Umbilical cord (tissue), 1 donor: ENCODE measurements at regions not wholly inside any gene's neighbourhood (a gene's known extent, or its start where the extent isn't known, plus 50 kb on each side); places are given as distances from the start of the nearest gene placed in this dataset.

Experiments used
- DNase-seq: peaks from one replicate; pipeline ENCODE4 v3.0.0-alpha.2; 2015; ENCODE audit warnings: low spot score

DNA sequence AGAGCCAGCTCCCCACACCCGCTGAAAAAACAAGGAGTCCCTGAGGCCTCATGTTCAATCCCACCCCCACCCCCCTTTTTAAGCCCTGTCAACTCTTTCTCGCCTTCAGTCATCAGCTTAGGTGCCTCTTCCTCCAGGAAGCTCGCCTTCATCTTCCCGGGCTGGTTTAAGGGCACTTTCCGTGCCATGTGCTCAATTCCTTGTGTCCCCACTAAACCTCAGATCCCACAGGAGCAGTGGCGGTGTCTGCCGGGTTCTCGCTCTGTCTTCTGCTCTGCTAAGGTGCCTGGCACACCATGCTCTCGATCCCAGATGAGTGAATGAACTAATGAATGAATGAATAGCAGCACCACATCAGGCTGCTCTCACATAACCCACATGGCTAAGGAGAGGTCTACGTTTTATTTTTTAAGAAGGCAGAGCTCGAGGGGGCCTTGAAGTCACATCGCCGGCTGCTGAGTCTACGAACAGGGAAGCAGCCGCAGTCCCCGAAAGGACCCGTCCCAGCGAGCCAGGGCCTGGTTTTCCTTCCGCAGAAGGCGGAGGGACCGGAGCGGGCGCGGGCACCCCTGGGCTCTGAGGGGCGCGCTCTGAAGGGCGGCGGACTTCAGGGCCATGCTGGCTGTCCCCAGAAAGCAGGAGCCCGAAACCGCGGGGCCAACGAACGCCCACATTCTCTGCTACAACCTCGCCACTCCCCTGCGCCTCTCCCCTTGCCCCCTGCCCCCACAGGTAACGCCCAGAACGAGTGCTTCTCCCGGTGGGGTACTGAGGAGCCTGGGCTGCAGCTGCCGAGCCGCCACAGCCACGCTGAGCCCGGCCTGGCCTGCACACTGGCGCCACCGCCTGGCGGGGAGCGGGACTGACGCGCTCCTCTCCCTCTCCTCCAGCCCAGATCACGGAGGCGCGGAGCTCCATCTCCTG lies 73.4 kb upstream of the KCNMA1 start:
- DNase-seq, result peak; percentile 63

DNA sequence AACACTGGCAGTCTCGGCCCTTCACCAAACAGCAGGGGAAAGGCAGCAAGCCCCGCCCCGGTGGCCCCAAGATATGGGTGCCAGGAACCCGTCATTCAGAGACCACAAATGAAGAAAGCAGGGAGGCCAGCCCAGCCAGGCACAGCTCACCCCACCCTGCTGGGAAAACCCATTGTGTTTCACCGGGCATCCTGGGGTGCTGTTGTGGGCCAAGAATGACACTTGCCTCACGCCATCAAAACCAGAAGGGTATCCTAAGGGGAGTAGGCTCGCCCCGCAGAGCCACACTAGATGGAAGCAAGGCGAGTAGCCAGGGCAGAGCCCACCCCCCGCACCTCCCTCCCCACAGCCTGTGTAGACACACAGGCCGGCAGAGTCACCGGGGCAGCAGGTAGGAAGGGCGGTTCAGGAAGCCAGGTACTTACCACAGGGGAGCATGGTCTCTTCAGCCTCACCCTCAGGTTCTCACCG lies 72.5 kb upstream of the KCNMA1 start:
- DNase-seq, result no peak

DNA sequence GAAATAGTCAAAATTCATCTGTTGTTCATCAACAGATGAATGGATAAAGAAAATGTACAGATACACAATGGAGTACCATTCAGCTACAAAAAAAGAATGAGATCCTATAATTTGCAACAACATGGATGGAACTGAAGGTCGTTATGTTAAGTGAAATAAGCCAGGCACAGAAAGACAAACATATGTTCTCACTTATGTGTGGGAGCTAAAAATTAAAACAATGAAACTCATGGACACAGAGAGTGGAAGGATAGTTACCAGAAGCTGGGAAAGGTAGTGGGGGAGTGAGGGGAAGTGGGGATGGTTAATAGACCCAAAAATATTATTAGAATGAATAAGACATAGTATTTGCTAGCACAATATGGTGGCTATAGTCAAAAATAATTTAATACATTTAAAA lies 70.0 kb upstream of the KCNMA1 start:
- no peak for DNase-seq

DNA sequence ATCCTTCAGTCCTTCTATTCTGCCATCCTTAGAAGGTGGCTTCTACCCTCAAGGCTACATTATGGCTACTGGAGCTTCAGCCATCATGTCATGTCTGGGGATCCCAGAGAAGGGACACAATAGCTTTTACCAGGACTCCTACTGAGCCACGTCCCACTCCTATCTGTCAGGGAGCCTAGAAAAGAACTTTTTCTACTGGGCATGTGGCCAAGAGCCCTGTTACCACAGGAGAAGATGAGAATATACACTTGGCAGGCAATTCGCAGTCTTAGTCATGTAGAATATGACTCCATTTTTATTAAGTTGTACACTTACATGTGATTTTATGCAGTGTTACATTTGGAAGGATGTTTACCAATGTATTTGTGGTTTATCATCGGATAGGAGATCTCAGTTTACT lies 64.6 kb upstream of the KCNMA1 start:
- DNase-seq, result peak; percentile 77

DNA sequence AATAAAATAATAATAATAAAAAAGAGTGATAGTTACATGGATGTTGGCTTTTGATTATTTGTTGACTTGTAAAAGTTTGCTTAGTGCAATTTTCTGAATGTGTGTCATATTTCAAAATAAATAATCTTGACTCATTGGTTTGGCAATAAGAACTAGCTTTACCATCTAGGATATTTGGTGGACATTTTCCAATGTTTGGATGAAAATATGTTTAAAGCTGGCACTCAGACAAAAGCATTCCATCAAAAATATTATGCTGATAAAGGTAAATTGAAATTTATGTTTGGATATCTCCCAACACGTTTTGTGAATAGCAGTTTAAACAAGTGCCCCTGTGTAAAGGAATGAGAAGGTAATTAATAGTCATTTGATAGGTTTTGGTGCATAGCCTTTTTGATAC lies 62.5 kb upstream of the KCNMA1 start:
- no peak for DNase-seq

DNA sequence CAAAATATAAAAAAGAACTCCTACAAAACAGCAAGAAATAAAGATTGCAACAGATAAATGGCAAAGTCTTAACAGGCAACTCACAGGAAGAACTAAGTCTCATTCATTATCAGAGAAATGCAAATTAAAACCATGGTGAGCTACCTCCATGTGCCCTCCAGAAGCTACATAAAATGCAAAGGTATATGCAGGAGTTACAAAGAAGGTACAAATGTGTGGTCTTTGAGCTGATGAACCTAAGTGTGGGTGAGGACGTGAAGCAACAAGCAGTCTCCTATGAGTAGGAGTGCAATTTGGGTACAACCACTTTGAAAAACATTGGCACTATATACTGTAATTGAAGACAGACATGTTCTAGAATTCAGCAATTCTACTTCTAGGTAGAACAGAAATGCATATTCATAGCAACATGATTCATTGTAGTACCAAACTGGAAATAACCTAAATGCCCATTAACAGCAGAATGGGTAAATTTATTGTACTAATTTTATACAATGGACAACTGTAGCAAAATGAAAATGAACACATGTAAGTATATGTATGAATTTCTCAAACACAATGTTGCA lies 61.6 kb upstream of the KCNMA1 start:
- no peak for DNase-seq

DNA sequence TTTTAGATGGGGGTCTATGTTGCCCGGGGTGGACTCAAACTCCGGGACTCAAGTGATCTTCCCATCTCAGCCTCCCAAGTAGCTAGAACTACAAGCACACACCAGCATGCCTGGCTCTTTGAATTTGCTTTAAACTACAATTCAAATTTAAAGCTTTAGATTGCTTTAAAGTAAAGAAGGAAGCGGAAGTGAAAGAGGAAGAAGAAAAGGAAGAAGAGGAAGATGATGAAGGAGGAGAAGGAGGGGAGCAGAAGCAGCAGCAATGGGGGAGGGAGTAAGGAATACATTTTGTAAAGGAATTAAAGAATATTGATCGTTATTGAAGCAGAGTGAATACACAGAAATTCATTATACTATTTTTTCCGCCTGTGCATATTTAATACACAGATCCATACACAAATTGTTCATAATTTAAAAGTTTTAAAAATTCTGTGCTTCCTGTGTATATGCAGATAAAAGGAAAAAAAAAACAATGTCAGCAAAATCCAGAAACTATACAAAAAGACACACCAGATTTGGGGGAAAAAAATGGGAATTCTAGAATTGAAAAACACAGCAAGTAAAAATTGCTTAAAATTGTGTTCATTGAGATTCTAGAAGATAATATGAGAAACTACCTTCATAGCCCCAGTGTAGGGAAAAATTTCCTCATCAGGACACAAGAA lies 60.8 kb upstream of the KCNMA1 start:
- DNase-seq, result no peak

DNA sequence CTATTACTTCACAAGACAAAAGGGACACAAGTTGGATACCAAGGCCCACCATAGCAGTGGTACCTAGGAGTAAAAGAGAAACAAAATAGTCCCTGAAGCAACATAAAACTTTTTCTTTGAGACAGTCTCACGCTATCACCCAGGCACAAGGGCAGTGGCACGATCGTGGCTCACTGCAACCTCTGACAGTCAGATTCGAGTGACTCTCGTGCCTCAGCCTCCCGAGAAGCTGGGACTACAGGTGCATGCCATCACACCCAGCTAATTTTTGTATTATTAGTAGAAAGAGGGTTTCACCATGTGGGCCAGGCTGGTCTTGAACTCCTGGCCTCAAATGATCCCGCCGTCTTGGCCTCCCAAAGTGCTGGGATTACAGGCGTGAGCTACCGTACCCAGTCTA lies 59.0 kb upstream of the KCNMA1 start:
- no peak for DNase-seq

DNA sequence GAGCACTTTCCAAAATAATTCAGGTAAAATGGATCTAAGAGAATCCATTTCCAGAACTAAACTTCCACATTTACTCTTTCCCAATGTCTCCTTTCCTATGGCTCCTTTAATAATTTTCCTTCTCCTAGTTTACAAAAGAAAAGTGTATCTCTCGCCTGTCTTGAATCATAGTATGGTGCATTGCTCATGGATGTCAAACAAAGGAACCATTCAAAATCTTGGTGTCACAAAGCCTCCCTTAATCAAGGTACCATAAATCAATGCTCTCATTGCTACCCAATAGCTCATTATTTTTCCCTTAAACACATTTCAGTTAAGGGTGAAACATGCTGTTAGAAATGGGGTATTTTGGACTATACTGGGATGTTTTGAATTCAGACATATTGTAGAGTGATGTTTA lies 57.6 kb upstream of the KCNMA1 start:
- DNase-seq, result no peak

DNA sequence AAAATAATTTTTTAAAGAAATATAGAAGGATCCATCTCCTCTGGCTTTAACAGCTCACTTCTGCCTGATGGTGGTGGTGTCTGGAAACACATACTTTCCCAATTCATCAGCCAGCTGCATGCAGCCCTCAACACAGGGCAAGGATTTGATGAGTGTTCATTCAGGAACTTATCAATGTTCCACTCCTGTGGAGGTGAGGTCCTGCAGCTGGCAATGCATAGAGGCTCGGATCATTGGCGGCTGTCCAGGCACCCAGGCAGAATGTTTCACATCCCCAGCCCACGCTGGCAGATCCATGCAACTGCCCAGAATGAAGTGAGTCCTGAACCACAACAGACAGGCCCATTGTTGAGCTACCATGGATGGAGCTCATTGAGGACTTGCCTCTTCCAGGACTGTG lies 55.2 kb upstream of the KCNMA1 start:
- no peak for DNase-seq

DNA sequence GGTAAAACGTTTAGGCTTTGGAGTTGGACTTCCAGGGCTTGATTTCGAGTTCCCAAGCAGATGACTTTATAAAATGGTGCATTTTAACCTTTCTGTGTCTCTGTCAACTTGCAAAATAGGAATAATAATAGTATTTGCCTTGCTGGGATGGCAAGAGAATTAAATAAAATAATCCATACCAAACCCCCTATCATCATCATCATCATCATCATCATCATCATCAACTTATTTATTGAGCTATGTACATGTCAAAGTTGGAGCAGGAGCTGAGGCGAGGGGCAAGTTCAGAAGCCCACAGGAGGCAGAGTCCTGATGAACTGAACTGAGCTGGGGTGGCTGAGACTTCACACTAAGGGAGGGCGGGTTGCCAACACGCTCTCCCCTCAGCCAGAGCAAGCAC lies 51.7 kb upstream of the KCNMA1 start:
- DNase-seq, result no peak

DNA sequence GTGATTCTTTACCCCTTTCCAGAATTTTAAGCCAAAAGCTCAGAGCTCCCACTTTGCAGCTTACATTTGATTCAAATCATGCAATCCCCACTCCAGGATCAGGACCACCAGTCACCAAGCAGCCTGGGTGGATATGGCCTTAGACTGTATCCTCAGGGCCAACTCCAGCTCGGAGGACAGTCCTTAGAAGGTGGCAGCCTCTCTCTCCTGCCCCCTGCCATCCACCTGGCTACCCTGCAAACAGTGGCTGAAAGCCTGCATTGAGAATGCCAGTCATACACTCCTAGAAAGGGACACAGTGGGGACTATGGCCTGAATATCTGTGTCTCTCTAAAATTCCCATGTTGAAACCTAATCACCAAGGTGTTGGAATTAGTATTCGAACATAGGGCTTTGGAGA lies 50.0 kb upstream of the KCNMA1 start:
- no peak for DNase-seq
